SK-N-SH treated with all-trans-retinoic acid at 6 μM for 48 hours (cell line): ENCODE measurements at regions not wholly inside any gene's neighbourhood (a gene's known extent, or its start where the extent isn't known, plus 50 kb on each side); places are given as distances from the start of the nearest gene placed in this dataset.

Experiments
- ATAC-seq: fragments of 200-7000 bp; cut with Tn5 transposase; 3 replicates; pipeline ENCODE4 v1.9.1; 2020; ENCODE audit warnings: mild to moderate bottlenecking, moderate library complexity
- BACH2 ChIP-seq: fragments of 250-450 bp; sonication (Bioruptor Pico); IDR thresholded peaks from 2 replicates; pipeline ENCODE4 v1.9.0; 2021; ENCODE audit warnings: mild to moderate bottlenecking, borderline replicate concordance
- CREB5 ChIP-seq: fragments of 250-450 bp; sonication (Bioruptor Pico); IDR thresholded peaks from 2 replicates; pipeline ENCODE4 v1.5.1; 2020; ENCODE audit warnings: low read depth, mild to moderate bottlenecking, moderate library complexity
- CSDC2 ChIP-seq: fragments of 250-450 bp; sonication (Bioruptor Pico); IDR thresholded peaks from 2 replicates; pipeline ENCODE4 v1.5.0; 2020; ENCODE audit warnings: mild to moderate bottlenecking, moderate library complexity
- CSRNP3 ChIP-seq: fragments of 250-450 bp; sonication (Bioruptor Pico); IDR thresholded peaks from 2 replicates; pipeline ENCODE4 v1.5.1; 2021; ENCODE audit warnings: mild to moderate bottlenecking, moderate library complexity
- ESRRG ChIP-seq: fragments of 250-450 bp; sonication (Bioruptor Pico); IDR thresholded peaks from 2 replicates; pipeline ENCODE4 v1.6.1; 2021; ENCODE audit warnings: mild to moderate bottlenecking
- GLIS3 ChIP-seq: fragments of 250-450 bp; sonication (Bioruptor Pico); IDR thresholded peaks from 2 replicates; pipeline ENCODE4 v1.5.0; 2020; ENCODE audit warnings: mild to moderate bottlenecking, moderate library complexity
- ISL1 ChIP-seq: fragments of 250-450 bp; sonication (Bioruptor Pico); IDR thresholded peaks from 2 replicates; pipeline ENCODE4 v2.1.2; 2022; ENCODE audit warnings: mild to moderate bottlenecking, moderate library complexity
- OSR1 ChIP-seq: fragments of 250-450 bp; sonication (Bioruptor Pico); IDR thresholded peaks from 2 replicates; pipeline ENCODE4 v1.8.0; 2022; ENCODE audit warnings: moderate library complexity, mild to moderate bottlenecking, inconsistent platforms
- PATZ1 ChIP-seq: fragments of 250-450 bp; sonication (Bioruptor Pico); IDR thresholded peaks from 2 replicates; pipeline ENCODE4 v1.8.0; 2020; ENCODE audit warnings: mild to moderate bottlenecking, moderate library complexity, borderline replicate concordance
- PPARA ChIP-seq: fragments of 250-450 bp; sonication (Bioruptor Pico); IDR thresholded peaks from 2 replicates; pipeline ENCODE4 v1.5.0; 2020; ENCODE audit warnings: mild to moderate bottlenecking, borderline replicate concordance
- RARB ChIP-seq: fragments of 250-450 bp; sonication (Bioruptor Pico); IDR thresholded peaks from 2 replicates; pipeline ENCODE4 v1.8.0; 2021; ENCODE audit warnings: mild to moderate bottlenecking, moderate library complexity
- SNAI2 ChIP-seq: fragments of 250-450 bp; sonication (Bioruptor Pico); IDR thresholded peaks from 2 replicates; pipeline ENCODE4 v1.5.0; 2020; ENCODE audit warnings: mild to moderate bottlenecking, moderate library complexity
- TCF4 ChIP-seq: fragments of 250-450 bp; sonication (Bioruptor Pico); IDR thresholded peaks from 2 replicates; pipeline ENCODE4 v1.8.0; 2021; ENCODE audit warnings: mild to moderate bottlenecking, moderate library complexity, borderline replicate concordance
- TOX ChIP-seq: fragments of 250-450 bp; sonication (Bioruptor Pico); IDR thresholded peaks from 2 replicates; pipeline ENCODE4 v1.8.0; 2021; ENCODE audit warnings: mild to moderate bottlenecking, moderate library complexity, borderline replicate concordance
- TSHZ2 ChIP-seq: fragments of 250-450 bp; sonication (Bioruptor Pico); IDR thresholded peaks from 2 replicates; pipeline ENCODE4 v1.5.0; 2020; ENCODE audit warnings: mild to moderate bottlenecking, moderate library complexity
- ZC3H10 ChIP-seq: fragments of 250-450 bp; sonication (Bioruptor Pico); IDR thresholded peaks from 2 replicates; pipeline ENCODE4 v1.5.1; 2021; ENCODE audit warnings: mild to moderate bottlenecking, moderate library complexity
- ZFP3 ChIP-seq: fragments of 250-450 bp; sonication (Bioruptor Pico); IDR thresholded peaks from 2 replicates; pipeline ENCODE4 v1.5.0; 2020; ENCODE audit warnings: mild to moderate bottlenecking, moderate library complexity
- ZFP30 ChIP-seq: fragments of 450-650 bp; formaldehyde crosslinking; IDR thresholded peaks from 2 replicates; pipeline ENCODE4 v1.5.0; 2022; ENCODE audit warnings: mild to moderate bottlenecking, moderate library complexity
- ZNF565 ChIP-seq: fragments of 450-650 bp; formaldehyde crosslinking; conservative IDR thresholded peaks from 2 replicates; pipeline ENCODE4 v1.5.0; 2020; ENCODE audit warnings: low read depth, mild to moderate bottlenecking, moderate library complexity
- ZNF70 ChIP-seq: fragments of 450-650 bp; formaldehyde crosslinking; IDR thresholded peaks from 2 replicates; pipeline ENCODE4 v1.5.0; 2020; ENCODE audit warnings: mild to moderate bottlenecking, moderate library complexity
- ZNF8 ChIP-seq: fragments of 450-650 bp; formaldehyde crosslinking; IDR thresholded peaks from 2 replicates; pipeline ENCODE4 v1.5.0; 2020; ENCODE audit warnings: mild to moderate bottlenecking, moderate library complexity

- no peak for TF ChIP-seq PATZ1 (CRISPR knock-in tag)
- no peak for TF ChIP-seq CSRNP3 (CRISPR knock-in tag)
- TF ChIP-seq ISL1 = no peak
- TF ChIP-seq TCF4 (CRISPR knock-in tag) = no peak
- TF ChIP-seq RARB = no peak
These were observed 402.5 kb downstream of the PCNX1 start (continued) for GRCh38 chr14:71309756-71310155.

GRCh38 chr14:71311061-71311460, 403.8 kb downstream of the PCNX1 start:
- ATAC-seq = no peak
- TF ChIP-seq SNAI2 (no peak), CSDC2 (CRISPR knock-in tag) (no peak), TOX (CRISPR knock-in tag) (no peak), PATZ1 (CRISPR knock-in tag) (no peak), TCF4 (CRISPR knock-in tag) (no peak), PPARA (no peak), ZNF8 (CRISPR knock-in tag) (no peak), ISL1 (no peak), TSHZ2 (CRISPR knock-in tag) (no peak), CREB5 (CRISPR knock-in tag) (no peak), ZC3H10 (CRISPR knock-in tag) (no peak), CSRNP3 (CRISPR knock-in tag) (no peak), ZNF70 (CRISPR knock-in tag) (no peak), ZFP30 (CRISPR knock-in tag) (no peak), ZFP3 (CRISPR knock-in tag) (no peak), GLIS3 (no peak), BACH2 (CRISPR knock-in tag) (no peak), OSR1 (CRISPR knock-in tag) (no peak), ZNF565 (CRISPR knock-in tag) (no peak), RARB (no peak)

GRCh38 chr14:71314717-71315116, 407.5 kb downstream of the PCNX1 start:
- no peak for ATAC-seq
- TF ChIP-seq BACH2 (CRISPR knock-in tag) (no peak), PPARA (no peak), ESRRG (CRISPR knock-in tag) (no peak), ZNF565 (CRISPR knock-in tag) (no peak)
